ENCODE measurements at regions not wholly inside any gene's neighbourhood (a gene's known extent, or its start where the extent isn't known, plus 50 kb on each side); places are given as distances from the start of the nearest gene placed in this dataset.

- TF ChIP-seq POLR2A (IDR thresholded peaks at IDR 0.05; ENCODE audit: extremely low read depth, insufficient read length) (no peak), CTCF (IDR thresholded peaks at IDR 0.05; ENCODE audit: low read depth, low read length) (no peak)
Observed at GRCh38 chr5:26227245-26227644, 811.1 kb downstream of the CDH9 start.

Measured in NB4 (cell line).